CD4-positive, alpha-beta T cell treated with Interferon gamma for 1 hour (primary cell): ENCODE measurements at regions not wholly inside any gene's neighbourhood (a gene's known extent, or its start where the extent isn't known, plus 50 kb on each side); places are given as distances from the start of the nearest gene placed in this dataset.

Source experiments
- DNase-seq: peaks from one replicate; pipeline ENCODE4 v3.0.0-alpha.2; 2020

DNA sequence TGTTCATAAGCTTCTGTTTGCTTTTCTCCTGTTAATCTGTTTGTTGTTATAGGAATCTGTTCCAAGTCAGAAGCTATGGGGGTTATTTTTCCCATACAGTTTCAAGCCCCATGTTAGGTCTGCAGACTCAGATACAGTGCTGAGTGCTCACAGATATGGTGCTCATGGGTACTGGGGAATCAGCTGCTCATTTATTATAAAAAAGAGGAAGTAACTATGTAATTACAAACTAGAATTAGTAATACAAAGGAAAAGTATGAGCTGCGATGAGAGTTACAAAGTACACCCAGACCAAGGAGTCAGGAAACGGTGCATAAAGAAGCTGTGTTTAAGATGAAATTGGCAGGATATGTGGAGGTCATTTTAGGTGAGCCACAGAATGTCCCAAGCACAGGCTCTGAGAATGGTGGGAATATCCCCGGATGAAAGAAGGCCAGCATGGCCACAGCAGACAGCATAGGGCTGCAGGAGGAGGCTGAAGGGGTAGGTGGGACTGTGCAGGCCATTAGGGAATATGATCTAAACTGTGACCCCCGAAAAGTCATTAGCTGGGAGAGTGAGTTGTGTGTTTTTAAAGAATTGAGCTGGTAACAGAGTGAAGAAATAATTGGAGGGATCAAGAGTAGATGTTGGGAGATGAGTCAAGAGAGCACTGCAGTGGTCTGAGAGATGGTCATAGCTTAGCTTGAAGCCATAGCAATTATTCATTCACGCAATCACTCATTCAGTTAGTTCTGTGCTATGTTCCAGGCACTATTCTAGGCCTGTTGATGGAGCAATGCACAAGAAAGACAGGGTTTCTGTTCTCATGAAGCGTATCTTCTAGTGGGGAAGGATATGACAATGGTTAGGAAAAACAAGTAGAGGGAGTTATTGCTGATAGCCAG lies 177.4 kb upstream of the UBL3 start:
- no peak for DNase-seq

DNA sequence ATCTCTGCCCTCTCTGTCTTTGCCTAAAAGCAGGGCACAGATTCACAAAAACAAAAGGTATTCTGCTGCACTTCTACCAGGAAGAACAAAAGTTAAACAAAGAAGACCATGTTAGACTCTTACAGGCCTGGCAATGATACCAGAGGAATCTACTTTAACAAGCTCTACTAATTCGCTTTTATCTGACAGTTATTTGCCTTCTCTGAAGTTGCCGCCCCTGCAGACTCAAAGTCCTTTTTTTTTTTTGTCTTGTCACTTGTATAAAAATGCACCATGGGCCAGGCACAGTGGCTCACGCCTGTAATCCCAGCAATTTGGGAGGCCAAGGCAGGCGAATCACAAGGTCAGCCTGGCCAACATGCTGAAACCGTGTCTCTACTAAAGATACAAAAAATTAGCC lies 176.5 kb upstream of the UBL3 start:
- no peak for DNase-seq

DNA sequence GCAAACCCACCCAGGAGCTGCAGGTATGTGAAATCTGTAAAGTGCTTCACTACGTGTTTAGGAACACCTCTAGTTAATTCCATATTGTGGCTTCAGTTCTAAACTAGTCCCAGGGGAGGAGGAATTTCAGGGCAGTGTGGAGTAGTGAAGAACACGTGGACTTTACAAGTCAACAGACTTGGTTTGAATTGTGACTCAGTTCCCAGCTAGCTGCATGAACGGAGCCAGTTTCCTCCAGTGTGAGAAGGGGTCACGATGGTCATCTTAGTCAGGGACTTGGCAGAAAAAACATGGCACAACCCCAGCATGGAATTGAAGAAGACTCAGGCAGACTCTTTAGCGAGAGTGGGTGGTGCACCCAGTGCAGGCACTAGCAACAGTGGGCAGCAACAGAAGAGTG lies 175.7 kb upstream of the UBL3 start:
- DNase-seq, result no peak

DNA sequence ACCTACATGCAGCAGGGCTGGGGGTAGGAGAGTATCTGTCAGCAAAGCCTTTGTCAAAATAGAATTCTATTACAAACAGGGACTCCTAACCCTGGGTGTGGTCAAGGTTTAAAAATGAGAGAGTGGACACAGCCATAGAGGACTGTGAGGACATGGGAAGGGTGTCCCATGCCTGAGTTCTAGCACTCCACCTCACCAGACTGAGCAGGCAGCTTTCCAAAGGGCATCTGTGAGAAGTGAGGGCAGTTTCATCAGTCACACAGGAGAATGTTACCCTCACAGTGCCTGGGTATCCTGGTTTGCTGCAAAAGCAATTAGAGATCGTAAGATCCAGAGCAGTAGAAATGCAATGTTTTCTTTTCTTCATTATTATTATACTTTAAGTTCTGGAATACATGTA lies 174.9 kb upstream of the UBL3 start:
- no peak for DNase-seq

DNA sequence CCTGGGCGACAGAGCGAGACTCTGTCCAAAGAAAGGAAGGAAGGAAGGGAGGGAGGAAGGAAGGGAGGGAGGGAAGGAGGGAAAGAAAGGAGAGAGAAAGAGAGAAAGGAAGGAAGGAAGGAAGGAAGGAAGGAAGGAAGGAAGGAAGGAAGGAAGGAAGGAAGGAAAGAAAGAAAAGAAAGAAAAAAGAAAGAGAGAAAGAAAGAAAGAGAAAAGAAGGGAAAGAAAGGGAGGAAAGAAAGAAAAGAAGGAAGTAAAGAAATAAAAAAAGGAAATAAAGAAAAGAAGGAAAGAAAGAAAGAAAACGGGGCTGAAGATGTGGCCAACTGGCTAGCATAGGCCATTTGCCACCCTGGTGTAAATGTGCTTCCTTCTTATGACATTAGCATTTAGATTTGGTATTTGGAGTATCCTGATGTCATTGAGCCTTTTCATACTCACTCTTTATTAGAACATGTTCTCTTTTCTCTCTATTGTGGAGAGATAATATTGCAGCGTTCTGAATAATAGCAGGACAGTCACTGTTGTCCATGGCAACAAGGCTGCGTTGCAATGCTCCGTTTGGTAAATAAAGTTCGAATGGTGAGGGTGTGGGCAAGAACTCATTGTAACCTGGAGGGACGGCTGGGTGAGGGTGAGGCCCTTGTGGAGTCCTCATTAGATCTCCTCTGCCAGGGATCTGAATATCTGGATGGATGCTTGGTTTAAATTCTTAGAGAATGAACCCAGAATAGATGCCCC lies 173.9 kb upstream of the UBL3 start:
- DNase-seq, result no peak

DNA sequence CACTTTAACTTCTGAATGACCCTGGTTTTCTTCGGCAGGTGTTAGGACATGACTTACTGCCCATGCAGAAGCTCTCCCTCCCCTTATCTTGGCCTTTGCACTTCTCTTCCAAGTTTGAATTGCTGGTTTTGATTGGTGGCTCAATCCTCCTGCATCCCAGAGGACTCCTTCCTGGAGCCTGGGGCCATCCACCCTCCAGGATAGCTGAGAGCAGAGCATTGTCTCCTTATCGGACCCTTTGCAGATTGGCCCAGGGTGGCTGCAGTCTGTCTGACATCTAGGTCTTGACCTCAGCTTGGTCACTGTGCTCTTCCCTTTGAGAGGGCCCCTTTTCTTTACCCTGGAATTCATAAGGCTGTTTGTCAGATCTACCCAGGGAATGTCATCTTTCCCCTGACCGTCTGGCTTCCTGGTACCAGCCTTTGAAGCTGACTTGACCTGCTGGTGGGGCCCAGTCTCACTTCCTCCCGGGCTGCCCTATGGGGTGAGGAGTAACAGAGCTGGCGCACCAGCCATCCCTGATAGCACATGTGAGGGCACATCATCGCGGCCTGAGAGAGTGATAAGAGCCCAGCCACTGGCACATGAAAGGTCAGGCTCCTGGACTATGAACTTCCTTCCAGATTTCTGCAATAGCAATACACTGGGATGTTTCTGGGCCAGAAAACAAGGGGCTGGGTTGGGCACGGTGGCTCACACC lies 172.9 kb upstream of the UBL3 start:
- no peak for DNase-seq

DNA sequence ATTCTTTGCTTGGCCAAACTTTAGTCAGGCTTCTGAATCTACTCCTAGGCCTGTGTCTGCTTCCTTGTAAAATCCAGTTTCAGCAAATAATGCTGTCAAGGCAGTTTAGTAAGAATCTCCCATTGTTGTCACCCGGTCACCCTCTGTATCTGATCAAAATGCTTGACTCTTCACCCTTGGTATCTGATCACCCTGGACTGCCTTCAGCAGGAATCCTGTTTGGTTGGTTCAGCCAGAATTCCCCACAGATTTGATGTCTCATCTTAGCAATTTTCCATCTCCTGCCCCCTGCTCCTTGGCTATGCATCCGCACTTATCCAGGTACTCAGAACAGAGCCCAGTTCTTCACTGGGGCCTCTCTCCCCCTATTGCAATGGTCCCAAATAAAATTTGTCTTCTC lies 172.4 kb upstream of the UBL3 start:
- no peak for DNase-seq

DNA sequence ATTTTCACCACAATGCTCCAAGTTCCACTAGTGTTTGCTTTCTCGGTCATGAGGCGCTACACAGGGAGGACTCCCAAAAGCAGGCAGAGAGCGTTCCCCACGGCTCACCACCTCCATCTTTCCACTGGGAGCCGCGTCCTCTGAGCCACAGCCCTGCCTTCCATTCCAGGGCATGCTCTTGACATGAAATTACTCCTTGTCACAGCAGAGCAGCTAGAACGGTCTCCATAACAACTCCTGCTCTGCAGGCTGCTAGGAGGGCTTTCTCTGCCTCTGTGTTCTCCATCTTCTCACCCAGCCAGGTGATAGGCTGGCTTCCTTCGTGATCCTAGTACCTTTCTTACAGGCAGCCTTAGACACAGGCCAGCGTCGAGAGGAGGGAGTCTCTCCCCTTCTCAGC lies 171.8 kb upstream of the UBL3 start:
- DNase-seq, result no peak

DNA sequence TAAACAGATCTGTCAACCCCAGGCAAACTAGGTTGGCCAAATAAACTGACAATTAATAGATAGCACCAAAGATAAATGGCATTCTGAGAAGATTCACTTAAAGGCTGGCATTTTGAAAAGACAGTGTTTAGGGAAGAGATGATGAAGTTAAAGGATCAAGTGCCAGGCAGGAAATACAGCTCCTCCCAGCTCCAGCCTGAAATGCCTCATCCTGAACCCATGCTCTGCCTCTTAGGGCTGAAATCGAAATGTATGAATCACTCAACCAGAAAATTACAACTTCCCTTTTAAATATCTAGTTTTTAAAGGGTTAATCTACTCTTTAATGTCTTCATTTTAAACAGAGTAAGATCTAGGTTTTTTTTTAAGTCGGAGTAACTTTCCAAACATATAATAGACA lies 171.2 kb upstream of the UBL3 start:
- DNase-seq, result no peak

DNA sequence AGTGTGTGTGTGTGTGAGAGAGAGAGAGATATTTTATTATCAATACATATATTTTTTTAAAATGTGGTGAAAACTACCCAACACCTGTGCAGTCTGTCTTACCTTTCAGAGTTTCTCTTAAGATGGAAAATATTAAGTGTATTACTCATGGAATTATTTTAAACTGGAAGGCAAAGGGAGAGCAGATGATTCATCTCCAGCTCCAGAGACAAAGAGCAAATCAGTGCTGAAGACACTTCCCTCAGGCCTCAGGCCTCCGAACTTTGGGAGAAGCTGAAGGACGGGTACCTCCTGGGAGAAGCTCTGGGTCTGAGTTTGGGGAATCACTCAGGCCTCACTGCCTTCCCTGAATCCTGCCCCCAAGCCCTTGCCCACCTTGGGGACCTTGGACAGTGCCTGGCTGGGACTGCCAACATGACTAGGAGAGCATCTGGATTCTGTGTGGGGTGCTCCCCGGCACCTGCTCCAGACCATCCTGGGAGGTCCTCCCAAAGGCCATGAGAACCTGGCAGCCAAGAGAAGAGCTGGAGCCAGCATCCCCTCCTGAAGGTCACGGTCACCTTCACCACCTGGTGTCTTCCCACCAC lies 170.4 kb upstream of the UBL3 start:
- DNase-seq, result no peak

DNA sequence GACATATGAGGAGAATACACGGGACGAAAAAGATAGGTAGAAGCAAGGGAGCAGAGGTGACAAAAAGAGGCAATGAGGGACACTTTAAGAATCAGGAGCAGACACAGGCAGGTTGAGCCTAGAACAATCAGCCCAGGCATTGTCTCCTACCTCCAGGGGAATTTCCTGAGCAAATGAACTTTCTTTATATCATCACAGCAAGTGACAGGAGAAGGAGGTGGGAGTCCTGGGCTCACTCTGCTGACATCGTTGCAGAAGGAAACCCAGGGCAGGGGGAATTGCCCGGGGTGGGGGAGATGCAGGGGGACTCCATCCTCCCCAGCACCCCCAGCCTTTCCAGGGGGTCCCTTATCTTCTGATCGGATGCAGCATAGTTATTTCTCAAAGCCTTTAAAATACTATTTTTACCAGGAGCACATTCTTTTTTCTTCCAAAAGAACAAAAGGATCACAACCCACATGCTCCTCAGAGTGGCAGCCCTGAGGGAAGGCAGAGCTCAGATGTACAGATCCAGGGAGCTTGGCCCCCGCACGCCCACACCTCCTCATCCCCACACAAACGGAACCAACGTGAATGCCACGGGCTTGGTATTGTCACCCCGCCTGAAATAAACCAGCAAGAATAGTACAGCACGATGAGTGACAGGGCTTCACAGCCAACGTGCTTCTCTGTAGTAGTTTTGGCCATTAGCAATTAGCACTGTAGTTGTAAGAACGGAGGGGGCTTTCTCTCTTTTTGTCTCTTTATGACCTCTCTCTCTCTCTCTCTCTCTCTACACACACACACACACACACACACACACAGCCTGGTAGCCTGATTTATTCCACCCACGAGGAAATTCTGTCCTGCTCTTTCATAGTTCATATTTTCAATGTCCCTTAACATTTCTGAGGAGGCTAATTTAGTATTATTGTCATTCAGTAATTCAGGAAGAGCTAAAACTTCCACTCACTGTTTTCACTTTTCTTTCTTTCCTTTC lies 169.5 kb upstream of the UBL3 start:
- DNase-seq, result no peak

DNA sequence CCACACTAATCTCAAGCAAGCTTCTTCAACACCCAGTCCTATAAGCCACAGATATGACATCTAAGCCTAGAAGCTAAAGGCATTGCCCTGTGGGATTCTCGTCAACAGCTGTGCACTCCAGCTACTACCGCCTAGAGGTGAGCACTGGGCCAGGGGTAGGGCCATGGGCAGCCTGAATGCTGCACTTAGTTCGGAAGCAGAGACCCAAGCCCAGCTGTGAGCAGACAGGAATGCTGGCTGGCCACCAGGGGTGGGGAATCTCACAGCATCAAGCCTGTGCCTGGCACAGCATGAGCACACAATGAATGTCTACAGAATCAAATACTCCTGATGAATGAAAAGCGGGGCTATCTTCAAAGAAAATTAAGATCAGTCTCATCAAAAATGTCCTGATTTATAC lies 167.5 kb upstream of the UBL3 start:
- no peak for DNase-seq

DNA sequence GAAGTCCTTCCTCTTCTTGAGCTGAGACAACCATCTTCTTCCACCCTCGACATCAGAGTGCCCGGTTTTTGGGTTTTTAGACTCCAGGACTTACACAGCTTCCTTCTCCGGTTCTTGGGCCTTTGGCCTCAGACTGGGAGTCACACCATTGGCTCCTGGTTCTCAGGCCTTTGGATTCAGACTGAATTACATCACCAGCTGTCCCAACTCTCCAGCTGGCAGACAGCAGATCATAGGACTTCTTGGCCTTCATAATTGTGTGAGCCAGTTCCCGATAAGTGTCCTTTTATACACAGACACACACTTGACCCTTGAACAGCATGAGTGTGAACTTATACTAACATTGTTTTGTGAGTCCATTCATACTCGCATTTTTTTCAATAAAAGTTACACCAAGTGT lies 166.0 kb upstream of the UBL3 start:
- no peak for DNase-seq

DNA sequence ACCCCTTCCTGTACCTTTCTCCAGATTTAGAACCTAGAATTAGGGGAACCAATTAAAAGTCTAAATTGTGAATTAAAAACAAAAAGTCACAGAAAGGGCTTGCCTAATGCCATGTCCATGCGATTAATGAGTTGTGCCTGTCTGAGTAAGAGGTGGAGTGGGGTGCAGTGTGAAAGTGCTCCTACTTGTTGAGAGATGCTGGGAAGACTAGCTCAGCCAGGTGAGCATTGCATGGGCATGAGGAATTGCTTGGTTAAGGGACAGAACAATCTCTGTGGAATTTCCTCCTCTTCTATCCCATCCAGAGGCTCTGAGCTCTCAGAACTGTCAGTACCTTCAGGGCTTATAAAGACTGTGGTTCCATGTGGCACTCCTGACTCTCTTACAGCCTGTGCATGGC lies 159.0 kb upstream of the UBL3 start:
- DNase-seq, result no peak

DNA sequence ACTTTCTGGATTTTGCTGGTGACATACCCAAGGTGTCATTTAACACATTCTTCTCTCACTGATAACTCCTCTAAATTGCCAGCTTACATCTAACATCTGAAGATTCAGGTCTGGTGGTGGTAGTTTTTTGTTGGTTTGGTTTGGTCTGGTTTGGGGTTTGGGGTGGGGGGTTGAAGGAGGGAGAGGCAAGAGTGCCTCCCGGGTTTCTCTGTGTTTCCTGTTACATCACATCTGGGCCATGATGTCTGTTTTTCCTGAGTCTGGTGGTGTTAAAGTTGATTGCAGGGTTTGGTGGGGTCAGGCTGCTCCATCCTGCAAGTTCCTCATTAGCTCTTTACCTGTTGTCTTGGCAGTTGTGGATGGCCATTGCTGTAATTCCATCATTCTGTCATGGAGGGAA lies 155.8 kb upstream of the UBL3 start:
- DNase-seq, result no peak

DNA sequence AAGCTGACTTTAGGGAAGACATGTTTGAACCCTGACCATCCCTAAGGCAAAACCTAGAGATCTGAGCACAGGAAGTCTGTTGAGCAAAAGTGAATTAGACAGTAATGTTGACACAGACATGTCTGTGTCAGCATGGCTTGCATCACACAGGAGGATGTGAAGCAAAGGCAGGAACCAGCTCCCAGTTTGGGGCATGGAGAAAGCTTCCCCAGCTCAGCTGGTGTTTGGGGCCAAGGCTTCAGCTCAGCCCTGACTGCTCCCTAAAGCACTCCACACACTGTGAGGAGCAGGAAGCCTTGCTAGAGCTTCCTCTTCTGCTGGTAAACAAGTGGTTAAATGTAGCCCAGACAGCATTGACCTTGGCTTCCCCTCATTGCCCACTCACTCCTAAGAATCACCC lies 153.8 kb upstream of the UBL3 start:
- DNase-seq, result no peak

DNA sequence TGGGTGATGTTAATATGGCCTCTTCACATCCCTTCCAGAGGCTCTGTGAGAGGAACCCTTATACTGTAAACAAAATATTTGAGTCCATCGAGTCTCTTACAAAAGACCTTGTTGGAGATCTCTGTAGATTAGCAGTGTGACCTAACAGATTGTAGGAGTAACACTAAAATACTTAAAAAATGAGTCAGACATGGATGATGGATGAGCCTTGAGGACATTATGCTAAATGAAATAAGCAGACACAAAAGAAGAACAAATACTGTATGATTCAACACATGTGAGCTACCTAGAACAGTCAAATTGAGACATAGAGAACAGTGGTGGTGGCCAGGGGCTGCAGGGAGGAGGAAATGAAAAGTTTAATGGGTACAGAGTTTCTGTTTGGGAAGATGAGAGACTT lies 152.2 kb upstream of the UBL3 start:
- DNase-seq, result no peak

DNA sequence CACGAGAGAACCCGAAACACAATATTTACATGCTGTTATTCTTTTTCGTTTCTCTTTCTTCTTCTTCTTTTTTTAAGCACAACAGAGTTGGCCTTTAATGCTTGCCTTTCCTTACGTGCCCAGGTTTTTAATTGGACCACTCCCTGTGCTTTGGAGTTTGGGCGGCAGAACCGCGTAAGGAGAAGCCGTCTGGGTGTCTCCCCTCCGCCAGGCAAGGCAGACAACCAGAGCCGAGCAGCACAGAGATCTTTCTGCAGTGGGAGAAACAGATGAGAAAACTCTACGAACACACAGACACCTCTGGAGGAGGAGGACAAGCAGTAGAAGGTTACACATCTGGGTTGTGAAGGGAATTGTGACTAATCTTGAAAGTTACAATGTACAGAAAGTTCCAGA lies 150.0 kb upstream of the UBL3 start:
- DNase-seq, result no peak

DNA sequence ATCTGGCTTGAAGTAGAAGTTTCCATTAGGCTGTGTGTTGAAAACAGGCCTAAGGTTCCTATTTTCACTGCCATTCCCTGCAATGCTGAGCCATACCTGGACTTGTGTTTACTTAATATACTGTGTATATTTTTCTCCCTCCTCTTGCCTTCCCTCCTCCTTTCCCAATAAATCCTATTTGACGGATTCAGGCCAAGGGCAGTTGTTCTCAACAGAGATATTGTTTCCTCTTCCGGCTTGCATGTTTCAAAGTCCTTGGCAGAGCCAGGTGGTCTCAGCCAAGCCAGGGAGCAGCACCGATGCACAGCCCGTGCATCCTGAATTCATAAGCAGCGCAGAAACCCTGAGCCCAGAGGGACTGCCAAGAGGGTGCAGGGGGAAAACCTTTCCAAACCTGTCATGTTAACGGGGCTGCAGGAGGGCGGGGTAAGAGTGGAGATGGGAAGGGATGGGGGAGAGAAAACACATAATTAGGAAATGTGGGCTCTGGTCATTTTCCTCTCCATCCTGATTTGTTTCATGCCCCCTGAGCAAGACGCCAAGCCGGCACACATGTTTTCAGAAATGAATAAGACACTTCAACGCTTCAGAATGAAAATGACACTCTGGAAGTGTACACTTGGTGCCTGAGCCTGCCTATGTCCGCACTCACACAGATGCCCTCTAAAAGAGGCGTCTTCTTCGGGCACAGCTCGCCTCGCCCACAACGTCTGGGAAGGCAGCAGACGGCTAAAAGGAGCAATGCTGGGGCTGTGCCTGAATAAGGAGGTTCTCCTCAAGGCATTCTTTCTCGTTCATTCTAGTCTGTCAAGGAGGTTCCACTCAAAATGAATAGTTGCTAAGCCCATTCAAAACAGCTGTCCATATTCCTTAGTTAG lies 149.3 kb upstream of the UBL3 start:
- DNase-seq, result no peak

DNA sequence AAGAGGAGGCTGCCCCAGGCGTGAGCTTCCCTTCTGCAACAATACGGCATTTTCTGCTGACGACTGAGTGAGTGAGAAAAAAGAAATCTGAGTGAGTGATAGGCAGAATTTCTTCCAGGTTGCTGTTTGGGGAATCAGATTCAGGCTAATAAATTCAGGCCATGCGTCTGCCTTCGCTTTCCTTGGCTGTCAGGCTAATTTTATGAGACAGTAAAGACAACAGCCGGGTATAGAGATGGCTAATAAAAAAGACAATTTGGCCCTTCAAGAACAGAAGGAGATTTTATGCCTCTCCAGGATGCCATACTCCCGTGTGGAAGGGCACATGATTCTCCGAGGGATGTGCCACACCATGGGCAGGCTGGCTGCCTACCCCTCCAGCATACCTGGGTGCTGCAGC lies 145.9 kb upstream of the UBL3 start:
- DNase-seq, result no peak

DNA sequence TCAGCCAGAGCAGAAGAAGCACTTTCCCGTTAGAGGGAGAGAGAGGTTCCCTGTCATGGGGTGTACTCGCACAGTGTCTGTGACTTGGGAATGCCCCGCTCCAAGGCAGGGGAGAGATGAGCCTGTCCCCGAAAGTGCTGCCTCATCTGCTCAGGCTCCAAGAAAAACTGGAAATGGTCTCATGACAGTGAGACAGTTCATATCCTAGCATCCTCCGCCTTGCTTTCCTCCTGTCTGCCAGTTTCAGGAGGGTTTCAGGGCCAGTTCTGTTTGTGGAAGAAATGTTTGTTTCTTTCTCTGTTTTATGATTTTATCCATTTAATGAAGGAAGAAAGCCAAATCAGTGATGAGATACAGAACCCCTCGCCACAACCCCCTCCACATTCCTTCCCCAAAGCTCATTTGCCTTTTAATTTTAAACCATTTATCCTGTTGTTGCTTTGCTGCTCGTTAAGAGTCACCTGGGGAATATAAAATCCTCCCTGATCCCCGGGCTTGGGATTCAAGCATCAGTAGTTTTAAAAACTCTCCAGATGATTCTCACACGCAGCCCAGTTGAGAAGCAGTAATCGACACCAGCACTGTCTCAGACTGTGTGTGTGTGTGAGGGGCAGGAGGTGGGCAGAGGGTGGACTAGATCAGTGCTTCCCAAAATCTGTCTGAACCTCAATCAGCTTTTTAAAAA lies 144.6 kb upstream of the UBL3 start:
- DNase-seq, result no peak
